GM12878 (cell line): ENCODE measurements at regions not wholly inside any gene's neighbourhood (a gene's known extent, or its start where the extent isn't known, plus 50 kb on each side); places are given as distances from the start of the nearest gene placed in this dataset.

ENCODE experiments used
- ATAC-seq: fragments of 200-7000 bp; cut with Tn5 transposase; 3 replicates; pipeline ENCODE4 v1.9.1; 2020; ENCODE audit warnings: mild to moderate bottlenecking, moderate library complexity
- BruUV-seq: library from RNA; stranded (reverse); fragments of 400-500 nt; replicated peaks from 2 replicates; lab custom pipeline; 2021; lab: Mats Ljungman, UMichigan
- CTCF ChIA-PET: fragments of 300-600 bp; sonication (Branson Sonifier 250); formaldehyde crosslinking; extraction: SDS; loops from one replicate; lab custom pipeline; 2021; ENCODE audit warnings: inconsistent platforms; lab: Yijun Ruan, JAX
- POLR2A ChIA-PET: fragments of 350-600 bp; formaldehyde crosslinking; extraction: SDS; loops from one replicate; lab custom pipeline; 2021; ENCODE audit warnings: inconsistent platforms; lab: Charles Lee
- RAD21 ChIA-PET: fragments of 300-600 bp; sonication (Branson Sonifier 250); formaldehyde crosslinking; loops from one replicate; lab custom pipeline; 2023; ENCODE audit warnings: antibody characterized with exemption; ENCODE audit not compliant: unreplicated experiment; lab: Charles Lee
- SMC1A ChIA-PET: fragments of 300-600 bp; sonication (Branson Sonifier 250); formaldehyde crosslinking; loops from one replicate; lab custom pipeline; 2023; ENCODE audit not compliant: unreplicated experiment, uncharacterized antibody; lab: Charles Lee
- DNase-seq: peaks from one replicate; pipeline ENCODE4 v3.0.0-alpha.2; 2011; ENCODE audit warnings: low read depth, low spot score
- FAIRE-seq: peaks from 3 replicates; lab custom pipeline; 2011; peaks lifted over from hg19 to GRCh38; lab: Jason Lieb, UNC
- H2AFZ ChIP-seq: 2 replicates; pipeline ENCODE4 v1.6.0; 2011; ENCODE audit warnings: low read depth, low read length, control low read depth; ENCODE audit not compliant: control insufficient read depth
- H3K27ac ChIP-seq: 2 replicates; pipeline ENCODE4 v1.5.1; 2011; ENCODE audit warnings: control low read depth; ENCODE audit not compliant: control insufficient read depth, insufficient read depth
- H3K27me3 ChIP-seq, 2 experiments: replicated peaks in 1 of 2; 2 replicates each; pipeline versions ENCODE4 v1.6.0 to v1.6.1; 2011; ENCODE audit warnings: low read length in 1 of 2; ENCODE audit not compliant: control insufficient read depth in 2 of 2, insufficient read depth in 2 of 2
- H3K36me3 ChIP-seq, 2 experiments: 2 replicates each; pipeline ENCODE4 v1.5.1; 2011; ENCODE audit warnings: low read length in 1 of 2; ENCODE audit not compliant: control insufficient read depth in 2 of 2, insufficient read depth in 2 of 2
- H3K4me1 ChIP-seq: 2 replicates; pipeline ENCODE4 v1.6.1; 2011; ENCODE audit warnings: mild to moderate bottlenecking, low read length, moderate library complexity, mixed read lengths; ENCODE audit not compliant: control insufficient read depth, insufficient read depth
- H3K4me2 ChIP-seq: 2 replicates; pipeline ENCODE4 v1.6.0; 2011; ENCODE audit warnings: control low read depth; ENCODE audit not compliant: control insufficient read depth, insufficient read depth
- H3K4me3 ChIP-seq: fragments of 200-600 bp; sonication (generic); 2 replicates; pipeline ENCODE4 v1.5.1; 2016
- H3K79me2 ChIP-seq: 2 replicates; pipeline ENCODE4 v1.6.0; 2011; ENCODE audit warnings: low read length; ENCODE audit not compliant: control insufficient read depth, insufficient read depth
- H3K9ac ChIP-seq: 2 replicates; pipeline ENCODE4 v1.8.0; 2011; ENCODE audit warnings: low read length, control low read depth, mixed read lengths; ENCODE audit not compliant: control insufficient read depth, insufficient read depth
- H3K9me3 ChIP-seq: replicated peaks from 3 replicates; pipeline ENCODE4 v1.5.1; 2011; ENCODE audit warnings: mild to moderate bottlenecking, low read length; ENCODE audit not compliant: control insufficient read depth, insufficient read depth
- H4K20me1 ChIP-seq: 2 replicates; pipeline ENCODE4 v1.6.0; 2011; ENCODE audit not compliant: control insufficient read depth, insufficient read depth
- CUX1 ChIP-seq: IDR thresholded peaks from 2 replicates; pipeline ENCODE4 v1.6.1; 2012; ENCODE audit warnings: improper control_type of control experiment, low read depth, low read length; ENCODE audit not compliant: insufficient replicate concordance
- EED ChIP-seq: sonication (generic); IDR thresholded peaks from 2 replicates; pipeline ENCODE4 v1.6.1; 2016; ENCODE audit warnings: antibody characterized with exemption, low read depth
- EZH2 ChIP-seq: IDR thresholded peaks from 2 replicates; pipeline ENCODE4 v1.6.1; 2012; ENCODE audit warnings: low read depth, mild to moderate bottlenecking, control low read depth, inconsistent platforms, low read length, borderline replicate concordance; ENCODE audit not compliant: control insufficient read depth
- FOS ChIP-seq: IDR thresholded peaks from 3 replicates; pipeline ENCODE4 v1.6.1; 2011; ENCODE audit warnings: borderline replicate concordance; ENCODE audit not compliant: insufficient read length; ENCODE audit errors: extremely low read depth
- MXI1 ChIP-seq: fragments of 150-350 bp; IDR thresholded peaks from 2 replicates; pipeline ENCODE4 v1.6.1; 2011; ENCODE audit warnings: low read depth, mild to moderate bottlenecking, inconsistent platforms, low read length, improper control_type of control experiment
- SIN3A ChIP-seq: IDR thresholded peaks from 2 replicates; pipeline ENCODE4 v1.6.1; 2012; ENCODE audit warnings: low read depth, low read length, improper control_type of control experiment
- SREBF1 ChIP-seq: IDR thresholded peaks from 2 replicates; pipeline ENCODE4 v1.6.1; 2012; ENCODE audit warnings: mild to moderate bottlenecking, low read length
- USF2 ChIP-seq: IDR thresholded peaks from 2 replicates; pipeline ENCODE4 v1.6.1; 2011; ENCODE audit warnings: low read depth, low read length, improper control_type of control experiment, borderline replicate concordance
- ZBTB11 ChIP-seq: fragments of 450-650 bp; formaldehyde crosslinking; IDR thresholded peaks from 2 replicates; pipeline ENCODE4 v1.5.0; 2022; ENCODE audit warnings: mild to moderate bottlenecking, missing genetic modification characterization
- ZNF24 ChIP-seq: fragments of 450-650 bp; IDR thresholded peaks from 2 replicates; pipeline ENCODE4 v1.6.1; 2017; ENCODE audit warnings: antibody characterized with exemption, mild to moderate bottlenecking
- ZNF687 ChIP-seq: fragments of 450-650 bp; IDR thresholded peaks from 2 replicates; pipeline ENCODE4 v1.6.1; 2017; ENCODE audit warnings: mild to moderate bottlenecking, moderate library complexity
- WGBS: methylation state at CpG from one replicate; pipeline ENCODE4 v1.1.6; 2016; ENCODE audit warnings: low lambda C conversion rate; ENCODE audit not compliant: insufficient replicate concordance, insufficient coverage; ENCODE audit errors: missing lambda C conversion rate; 5-methylcytosine and 5-hydroxymethylcytosine counted together
- in situ Hi-C: fragments of 300-500 bp; cut with MboI; formaldehyde crosslinking; loops from 9 replicates; pipeline ENCODE4 v1.14.3; 2018; ENCODE audit warnings: mixed read lengths
- intact Hi-C: fragments of 100-400 bp; cut with micrococcal nuclease; formaldehyde crosslinking; loops from one replicate; pipeline ENCODE4 v1.14.2; 2022; ENCODE audit not compliant: unreplicated experiment

- ChIA-PET CTCF (no interaction called here), POLR2A (no interaction called here)
Measured at GRCh38 chr14:44180975-44181374, 326.1 kb downstream of the FSCB start.

More at GRCh38 chr14:44180975-44181374, 326.1 kb downstream of the FSCB start:
- no peak for DNase-seq
- Histone ChIP-seq H3K27ac (no peak overlapping the region), H3K4me1 (no peaks in the 10 kb centered on the region), H3K4me2 (no peak overlapping the region), H3K36me3 (no peaks in the 10 kb centered on the region), H3K79me2 (no peaks in the 10 kb centered on the region), H3K27me3 (no peaks in the 10 kb centered on the region), H3K4me3 (no peak overlapping the region), H3K9ac (no peak overlapping the region), H4K20me1 (no peaks in the 10 kb centered on the region), H2AFZ (no peak overlapping the region), H3K9me3 (no peaks in the 10 kb centered on the region)
- FAIRE-seq: no peak
- SMC1A ChIA-PET: no interaction called here
- no peak for ATAC-seq
- intact Hi-C loops (no loop called here), in situ Hi-C loops (no loop called here)
- no TSS peak for BruUV-seq
- RAD21 ChIA-PET: no interaction called here
- TF ChIP-seq MXI1 (no peak), ZBTB11 (CRISPR knock-in tag) (no peak), EED (no peak), USF2 (no peak), SIN3A (no peak), EZH2 (no peak), CUX1 (no peak), ZNF687 (no peak), SREBF1 (no peak), ZNF24 (no peak), FOS (no peak)
- 5% methylated on average over 1 of the region's 1 CpG for WGBS
